GM12891 (cell line): ENCODE measurements at regions not wholly inside any gene's neighbourhood (a gene's known extent, or its start where the extent isn't known, plus 50 kb on each side); places are given as distances from the start of the nearest gene placed in this dataset.

Experiments
- POLR2A ChIP-seq: IDR thresholded peaks from 2 replicates; pipeline ENCODE4 v1.6.1; 2011; ENCODE audit warnings: low read depth, low read length, control low read depth
- POLR2AphosphoS5 ChIP-seq: IDR thresholded peaks from 2 replicates; pipeline ENCODE4 v1.6.1; 2011; ENCODE audit warnings: low read depth, low read length, control low read depth
- POU2F2 ChIP-seq: IDR thresholded peaks from 2 replicates; pipeline ENCODE4 v1.6.1; 2011; ENCODE audit warnings: low read depth, mild to moderate bottlenecking, control low read depth, low read length, moderate library complexity
- TAF1 ChIP-seq: IDR thresholded peaks from 2 replicates; pipeline ENCODE4 v1.6.1; 2011; ENCODE audit warnings: low read depth, low read length, control low read depth

DNA sequence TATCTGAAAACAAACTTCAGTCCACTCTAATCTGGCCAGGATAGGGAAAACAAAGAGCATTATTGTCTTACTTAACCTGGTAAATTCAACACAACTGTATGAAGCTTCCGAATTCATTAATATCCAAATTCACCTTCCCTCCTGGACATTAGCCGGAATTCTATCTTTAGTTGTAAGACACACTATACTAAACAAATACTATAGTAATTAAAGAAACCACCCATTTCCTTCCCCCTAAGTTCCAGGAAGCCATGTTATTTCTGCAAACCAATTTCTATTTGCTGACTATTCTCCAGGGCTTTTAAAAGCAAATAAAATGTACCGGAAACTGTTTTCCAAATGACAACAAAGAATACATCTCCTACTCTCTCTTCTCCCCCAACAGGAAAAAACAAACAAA, 122.7 kb upstream of the MDM1 start:
- TF ChIP-seq POLR2A: no peak
- no peak for TF ChIP-seq POLR2AphosphoS5
- TF ChIP-seq TAF1: no peak
- no peak for TF ChIP-seq POU2F2
